ENCODE measurements at regions not wholly inside any gene's neighbourhood (a gene's known extent, or its start where the extent isn't known, plus 50 kb on each side); places are given as distances from the start of the nearest gene placed in this dataset.
"Not testable (repeated sequence)": the region's sequence is repeated elsewhere in the genome, so short reads cannot be mapped to it uniquely, and the experiment has no call there.

GRCh38 chr16:29271721-29272675 is 134.5 kb downstream of the NPIPB11 start:
- not testable (repeated sequence) for DNase-seq

GRCh38 chr16:29270923-29271322 is 135.6 kb downstream of the NPIPB11 start:
- DNase-seq, result not testable (repeated sequence)

- DNase-seq, result not testable (repeated sequence)
These were observed 136.5 kb downstream of the NPIPB11 start for GRCh38 chr16:29270033-29270432.

DNA sequence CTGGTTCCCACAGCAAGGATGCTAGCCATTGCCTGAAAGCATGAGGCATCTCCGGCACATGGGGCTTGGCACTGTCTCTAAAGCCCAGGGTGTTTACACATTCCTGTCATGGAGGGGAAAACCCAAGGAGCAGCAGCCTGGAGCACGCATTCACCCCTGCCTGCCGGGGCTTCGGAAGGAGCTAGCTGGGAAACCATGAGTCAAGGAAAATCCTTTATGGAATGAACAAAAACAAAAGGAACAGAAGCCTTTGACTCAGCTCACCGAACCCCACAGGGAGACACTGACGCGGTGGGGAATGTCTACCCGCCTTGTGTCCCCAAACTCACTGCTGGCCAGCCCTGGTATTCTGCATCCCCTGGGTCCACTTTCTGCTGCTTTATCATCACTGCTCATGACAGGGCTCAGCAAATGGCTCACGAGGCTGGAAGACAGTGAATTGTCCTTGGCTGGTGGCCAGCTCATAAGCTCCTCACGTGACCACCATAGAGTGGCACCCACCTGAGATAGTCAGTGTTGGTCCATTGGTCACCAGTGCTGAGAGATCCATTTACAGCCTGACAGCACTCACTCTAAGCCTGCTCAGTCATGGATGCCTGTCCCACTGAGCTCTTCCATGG is 137.2 kb downstream of the NPIPB11 start:
- not testable (repeated sequence) for DNase-seq

- not testable (repeated sequence) for DNase-seq
These were observed 137.7 kb downstream of the NPIPB11 start for GRCh38 chr16:29268785-29269191.

- not testable (repeated sequence) for DNase-seq
These were observed 138.2 kb downstream of the NPIPB11 start for GRCh38 chr16:29268348-29268747.

DNA sequence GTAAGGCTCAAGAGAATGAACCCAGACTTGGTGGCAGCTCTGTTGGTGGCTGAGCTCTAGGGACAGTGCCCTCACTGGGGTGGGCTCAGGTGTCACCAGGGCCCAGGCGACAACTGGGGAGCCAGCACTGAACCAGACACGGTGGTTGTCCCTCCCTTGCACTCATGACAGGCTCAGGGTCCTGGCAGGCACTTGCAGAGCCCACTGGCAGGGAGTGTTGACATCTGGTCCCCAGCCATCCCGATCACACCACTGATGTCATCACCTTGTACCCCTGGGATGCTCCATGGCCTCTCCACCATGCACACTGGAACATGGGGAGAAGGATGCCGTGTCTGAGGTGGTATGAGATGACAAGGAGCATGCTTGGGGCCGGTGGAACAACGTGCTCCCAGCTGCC is 138.6 kb downstream of the NPIPB11 start:
- not testable (repeated sequence) for DNase-seq

DNA sequence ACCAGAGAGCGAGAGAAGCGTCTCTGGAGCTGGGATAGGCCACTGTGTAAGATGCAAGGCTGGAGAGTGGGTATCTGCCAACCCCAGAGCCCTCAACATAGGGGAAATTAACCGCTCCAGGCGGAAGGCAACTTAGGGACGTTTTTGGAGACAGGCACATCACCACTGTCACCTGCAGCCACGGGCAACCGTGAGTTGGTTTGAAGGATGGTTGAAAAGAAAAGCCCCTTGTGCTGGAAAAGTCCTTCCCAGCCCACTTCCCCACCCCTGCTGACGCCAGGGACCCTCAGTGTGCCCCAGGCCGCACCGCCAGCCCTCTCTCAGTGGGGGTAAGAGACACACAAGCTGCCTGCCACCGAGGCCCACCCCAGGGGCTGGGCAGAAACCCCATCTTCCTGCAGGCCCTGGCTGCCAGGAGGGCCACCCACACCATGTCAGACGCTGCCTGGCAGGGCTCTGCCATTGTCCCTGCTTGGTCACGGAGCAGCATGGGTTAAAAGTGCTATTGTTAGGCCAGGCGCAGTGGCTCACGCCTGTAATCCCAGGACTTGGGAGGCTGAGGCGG is 139.4 kb downstream of the NPIPB11 start:
- not testable (repeated sequence) for DNase-seq

DNA sequence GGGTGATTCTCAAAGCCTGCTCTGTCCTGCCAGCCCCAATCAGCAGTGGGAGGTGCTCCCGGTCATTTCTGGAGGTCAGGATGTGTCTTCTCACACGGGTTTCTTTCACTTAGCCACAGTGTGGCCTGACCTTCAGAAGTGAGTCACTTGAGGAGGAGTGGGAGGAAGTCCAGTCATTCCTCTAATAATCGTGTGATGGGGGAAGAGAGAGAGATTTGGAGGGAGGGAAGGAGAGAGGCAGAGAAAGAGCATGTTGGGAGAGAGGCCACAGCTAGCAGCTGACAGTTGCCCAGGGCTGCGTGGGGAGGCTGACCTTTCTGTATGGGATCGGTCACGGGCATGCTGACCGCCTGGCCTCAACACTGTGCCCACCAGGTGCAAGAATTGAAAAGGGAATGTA is 139.9 kb downstream of the NPIPB11 start:
- DNase-seq, result not testable (repeated sequence)

DNA sequence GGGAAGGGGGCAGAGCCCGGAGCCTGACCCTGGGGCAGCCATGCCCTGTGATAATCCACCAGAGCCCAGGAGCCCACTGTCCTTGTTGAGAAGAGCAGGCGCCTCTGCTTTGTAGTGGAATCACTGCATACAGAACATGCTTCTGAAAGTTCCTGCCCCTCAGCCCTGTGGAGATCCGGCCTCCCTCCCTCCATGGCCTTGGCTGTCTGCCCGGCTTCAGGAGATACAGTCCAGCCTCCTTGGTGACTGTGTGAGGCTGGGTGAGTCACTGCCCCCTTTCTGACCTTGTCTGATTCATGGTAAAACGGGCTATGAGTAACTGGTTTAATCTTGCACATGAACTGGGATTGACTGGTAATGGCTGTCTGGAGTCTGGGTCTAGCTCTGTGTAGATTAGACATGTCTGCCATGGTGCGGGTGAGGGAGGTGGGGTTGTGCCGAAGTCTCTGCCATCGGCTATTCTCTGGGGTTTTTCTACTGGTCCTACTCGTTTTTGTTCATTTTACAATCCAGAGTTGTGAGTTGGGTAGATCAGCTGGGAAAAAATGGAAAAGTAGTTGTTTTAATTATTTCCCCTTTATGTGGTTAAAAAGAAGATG is 141.2 kb downstream of the NPIPB11 start:
- DNase-seq, result peak; percentile 2

GRCh38 chr16:29264080-29264837 is 142.3 kb downstream of the NPIPB11 start:
- not testable (repeated sequence) for DNase-seq

GRCh38 chr16:29262725-29263124 is 143.8 kb downstream of the NPIPB11 start:
- not testable (repeated sequence) for DNase-seq

DNA sequence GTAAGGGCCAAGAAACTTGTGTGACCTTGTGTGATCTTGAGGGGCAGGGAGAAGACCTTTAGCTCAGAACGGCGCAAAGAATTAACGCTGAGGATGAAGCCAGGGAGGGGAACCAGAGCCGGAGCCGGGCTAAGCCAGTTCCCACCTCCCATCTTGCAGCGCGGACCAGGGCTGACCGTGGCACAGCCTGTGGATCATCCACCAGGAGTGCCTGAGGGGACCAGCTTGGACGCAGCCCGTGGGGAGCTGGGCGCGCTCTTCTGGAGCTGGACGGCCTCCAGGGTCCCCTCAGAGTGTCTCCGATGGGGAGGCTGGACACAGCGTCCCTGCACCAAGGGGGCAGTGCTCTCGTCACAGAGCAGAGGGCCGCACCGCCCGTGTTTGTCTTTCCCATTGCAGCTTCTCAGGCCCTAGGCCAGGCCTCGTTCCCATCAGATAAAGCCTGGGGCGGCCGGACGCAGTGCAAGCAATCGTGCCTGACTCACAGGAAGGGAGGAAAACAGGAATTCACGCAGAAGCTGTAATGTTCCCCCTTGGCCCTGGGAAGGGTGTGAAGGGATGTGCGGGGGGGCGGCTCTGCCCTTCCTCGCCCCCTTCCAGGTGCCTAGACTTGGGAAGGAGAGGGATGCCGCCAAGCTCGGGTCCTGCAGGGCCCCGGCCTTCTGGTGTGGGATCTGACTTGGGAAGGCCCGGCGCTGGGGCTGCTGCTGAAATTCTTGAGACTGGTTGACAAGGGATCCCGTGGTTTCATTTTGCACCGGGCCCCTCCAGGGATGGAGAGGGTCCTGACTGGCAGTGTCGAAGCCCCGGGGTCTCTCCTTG is 144.9 kb downstream of the NPIPB11 start:
- not testable (repeated sequence) for DNase-seq

- DNase-seq, result not testable (repeated sequence)
These were observed 145.7 kb downstream of the NPIPB11 start for GRCh38 chr16:29260683-29261426.

- not testable (repeated sequence) for DNase-seq
These were observed 146.7 kb downstream of the NPIPB11 start for GRCh38 chr16:29259635-29260457.

DNA sequence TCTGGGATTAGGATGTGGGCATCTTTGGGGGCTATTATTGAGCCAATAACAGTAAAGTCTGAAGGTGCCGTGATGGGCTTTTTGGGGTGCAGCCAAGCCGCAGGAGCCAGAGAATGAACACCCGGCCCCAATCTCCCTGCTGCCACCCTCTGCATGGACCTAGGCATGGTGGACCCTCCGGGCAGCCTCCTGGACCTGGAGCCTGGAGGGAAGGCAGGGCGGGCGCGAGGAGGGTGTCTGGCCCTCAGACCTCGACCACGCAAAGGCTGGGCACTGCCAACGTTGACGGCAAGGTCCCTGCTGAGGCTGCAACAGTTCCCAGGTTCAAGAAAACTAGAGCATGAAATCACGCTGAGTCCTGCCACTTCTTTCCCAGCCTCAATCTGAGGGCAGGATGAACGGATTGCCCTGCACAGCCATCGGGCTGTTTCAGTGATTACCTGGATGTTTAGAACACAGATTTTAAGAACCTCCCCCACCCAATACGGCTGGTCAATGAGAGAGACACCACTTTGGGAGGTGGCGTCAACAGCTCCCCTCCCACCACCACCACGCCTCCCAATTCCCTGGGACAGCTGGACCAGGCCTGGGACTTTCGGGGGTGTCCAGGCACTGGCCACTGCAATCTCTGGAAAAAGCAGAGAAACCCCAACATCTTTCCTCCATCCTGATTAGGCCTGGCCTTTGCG is 147.4 kb downstream of the NPIPB11 start:
- not testable (repeated sequence) for DNase-seq

DNA sequence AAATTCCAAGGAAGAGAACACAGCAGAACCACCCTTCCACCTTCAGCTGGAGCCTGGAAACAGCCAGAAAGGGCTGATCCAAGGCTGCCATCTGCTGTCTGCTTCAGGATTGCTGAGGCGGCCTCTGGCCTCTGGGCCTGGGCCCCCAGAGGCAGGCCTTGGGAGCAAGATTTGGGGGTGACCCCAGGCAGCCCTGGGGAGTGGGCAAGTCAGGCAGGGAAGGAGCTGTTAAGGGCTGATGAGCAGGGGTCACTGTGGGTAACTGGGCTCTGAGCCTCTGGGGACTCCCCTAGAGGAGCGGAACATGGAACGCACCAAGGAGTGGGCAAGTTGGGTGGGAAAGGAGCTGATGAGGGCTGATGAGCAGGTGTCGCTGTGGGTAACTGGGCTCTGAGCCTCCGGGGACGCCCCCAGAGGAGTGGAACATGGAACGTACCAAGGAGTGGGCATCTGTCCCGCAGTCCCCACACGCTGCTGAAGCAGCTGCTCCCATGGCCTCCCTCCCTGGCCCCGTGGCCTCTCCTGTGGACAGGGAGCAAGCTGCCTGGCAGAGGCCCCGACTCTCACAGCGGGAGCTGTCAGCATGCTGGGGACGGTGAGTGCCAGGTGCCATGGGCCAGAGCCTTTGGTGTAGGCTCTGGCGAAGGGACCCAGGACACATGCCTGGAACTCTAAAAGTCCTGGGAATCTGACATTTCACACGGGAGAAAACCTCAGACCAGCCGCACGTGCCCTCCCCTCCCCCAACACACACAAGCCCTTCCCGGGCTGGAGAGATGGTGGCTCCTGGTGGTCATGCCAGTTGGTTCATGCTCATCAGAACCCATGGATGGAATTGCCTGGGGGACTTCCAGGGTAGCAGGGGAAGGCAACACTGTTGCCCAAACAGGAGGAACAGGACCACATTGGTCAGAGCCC is 148.8 kb downstream of the NPIPB11 start:
- not testable (repeated sequence) for DNase-seq

DNA sequence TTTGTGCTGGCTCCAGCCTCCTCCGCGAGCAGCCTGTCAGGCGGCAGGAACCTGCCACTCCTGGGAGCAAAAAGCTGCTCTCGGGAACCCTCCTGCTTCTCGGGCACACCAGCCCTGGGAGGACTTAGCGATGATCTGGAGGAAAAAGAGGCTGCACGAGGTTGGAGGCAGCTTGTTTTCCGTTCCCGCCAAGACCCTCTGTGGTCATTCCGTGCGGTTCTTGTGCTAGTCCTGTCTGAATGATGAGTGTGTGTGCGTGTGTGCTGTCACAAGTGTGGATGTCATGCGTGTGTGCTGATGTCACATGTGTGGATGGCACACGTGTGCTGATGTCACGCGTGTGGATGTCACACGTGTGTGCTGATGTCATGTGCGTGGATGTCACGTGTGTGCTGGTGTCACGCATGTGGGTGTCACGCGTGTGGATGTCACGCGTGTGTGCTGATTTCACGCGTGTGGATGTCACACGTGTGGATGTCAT is 150.0 kb downstream of the NPIPB11 start:
- no peak for DNase-seq
